Gastroesophageal sphincter (tissue), 4 donors: ENCODE measurements at regions not wholly inside any gene's neighbourhood (a gene's known extent, or its start where the extent isn't known, plus 50 kb on each side); places are given as distances from the start of the nearest gene placed in this dataset.
A peak's percentile ranks its signal among the peaks of the same experiment; 100 is the strongest.

Experiments used
- ATAC-seq: fragments of 150-250 bp; one replicate; pipeline ENCODE4 v1.9.1; 2016; ENCODE audit warnings: mild to moderate bottlenecking, moderate library complexity
- H3K27ac ChIP-seq, 4 donors: fragments of 200-600 bp; sonication (generic) in 3 of 4; 1 replicate in 3 of 4; 2 replicates in 1 of 4; pipeline ENCODE4 v1.5.1; 2016 to 2019
- H3K27me3 ChIP-seq: fragments of 200-600 bp; sonication (generic); one replicate; pipeline ENCODE4 v1.5.1; 2019
- H3K36me3 ChIP-seq, 2 donors: fragments of 200-600 bp; sonication (generic); one replicate each; pipeline ENCODE4 v1.5.1; 2019; ENCODE audit warnings: control low read depth in 1 of 2
- H3K4me1 ChIP-seq, 3 donors: fragments of 200-600 bp; sonication (generic); 1 replicate in 2 of 3; 2 replicates in 1 of 3; pipeline ENCODE4 v1.5.1; 2016 to 2019; ENCODE audit warnings: control low read depth in 2 of 3
- H3K4me3 ChIP-seq, 2 donors: fragments of 200-600 bp; sonication (generic); one replicate each; pipeline ENCODE4 v1.5.1; 2019; ENCODE audit warnings: mild to moderate bottlenecking in 1 of 2, moderate library complexity in 1 of 2
- H3K9me3 ChIP-seq, 3 donors: fragments of 200-600 bp; sonication (generic); one replicate each; pipeline ENCODE4 v1.5.1; 2017 to 2019; ENCODE audit warnings: control low read depth in 2 of 3
- CTCF ChIP-seq, 4 experiments: fragments of 200-600 bp in 2 of 4; fragments of 450-650 bp in 2 of 4; sonication (generic) in 1 of 4; IDR thresholded peaks; one replicate each; pipeline ENCODE4 v1.5.1; 2017 to 2019; ENCODE audit warnings: antibody characterized with exemption in 4 of 4, mild to moderate bottlenecking in 2 of 4, moderate library complexity in 2 of 4
- EP300 ChIP-seq: sonication (generic); formaldehyde crosslinking; IDR thresholded peaks from one replicate; pipeline ENCODE4 v1.6.1; 2017; ENCODE audit warnings: antibody characterized with exemption, mild to moderate bottlenecking
- POLR2A ChIP-seq, 2 donors: fragments of 450-650 bp; IDR thresholded peaks; one replicate each; pipeline ENCODE4 v1.6.1; 2017; ENCODE audit warnings: antibody characterized with exemption in 2 of 2, mild to moderate bottlenecking in 2 of 2, moderate library complexity in 1 of 2
- POLR2AphosphoS5 ChIP-seq: sonication (generic); formaldehyde crosslinking; IDR thresholded peaks from one replicate; pipeline ENCODE4 v1.6.1; 2017; ENCODE audit warnings: antibody characterized with exemption
- WGBS, 2 donors: methylation state at CpG; one replicate each; pipeline ENCODE4 v1.1.5; 2018; ENCODE audit warnings: low coverage in 1 of 2; 5-methylcytosine and 5-hydroxymethylcytosine counted together

GRCh38 chr9:107635803-107636174 is 146.2 kb upstream of the KLF4 start:
- H3K27ac ChIP-seq, result peak overlapping the region in 1 of 4 donors; percentile 99
- no peak for ATAC-seq
- H3K9me3 ChIP-seq, result no peaks in the 10 kb centered on the region
- WGBS, 2 donors, result 82 to 100% methylated on average over 1 to 6 of the region's 6 CpGs
- peaks cover 4 to 34% (median 7%) of the 10 kb centered on the region in 3 donors for H3K4me1 ChIP-seq
- TF ChIP-seq POLR2AphosphoS5 (no peak), POLR2A (IDR thresholded peaks at IDR 0.05) (no peak), EP300 (no peak), CTCF (IDR thresholded peaks at IDR 0.05) (no peak)
- no peaks in the 10 kb centered on the region for H3K36me3 ChIP-seq
- H3K4me3 ChIP-seq, result no peak overlapping the region
- H3K27me3 ChIP-seq, result no peaks in the 10 kb centered on the region

- TF ChIP-seq POLR2AphosphoS5 (no peak), EP300 (no peak), POLR2A (IDR thresholded peaks at IDR 0.05) (no peak), CTCF (IDR thresholded peaks at IDR 0.05) (no peak)
- H3K27me3 ChIP-seq, result no peaks in the 10 kb centered on the region
- H3K27ac ChIP-seq, result peak overlapping the region in 1 of 4 donors; percentile 99
- 65 to 70% methylated on average over 7 of the region's 7 CpGs for WGBS, 2 donors
- H3K4me1 ChIP-seq, result peaks cover 4 to 34% (median 7%) of the 10 kb centered on the region in 3 donors
- H3K36me3 ChIP-seq, result no peaks in the 10 kb centered on the region
- no peak overlapping the region for H3K4me3 ChIP-seq
- H3K9me3 ChIP-seq, result no peaks in the 10 kb centered on the region
- ATAC-seq, result no peak
These were observed 145.7 kb upstream of the KLF4 start for GRCh38 chr9:107635101-107635802.

- WGBS, 2 donors, result 52% methylated on average over 4 to 5 of the region's 5 CpGs
These were observed 143.8 kb upstream of the KLF4 start for GRCh38 chr9:107633406-107633805.

GRCh38 chr9:107632661-107633060 is 143.1 kb upstream of the KLF4 start:
- TF ChIP-seq EP300 (no peak), CTCF (IDR thresholded peaks at IDR 0.05) (no peak), POLR2A (IDR thresholded peaks at IDR 0.05) (no peak), POLR2AphosphoS5 (no peak)
- WGBS, 2 donors, result 75 to 100% methylated on average over 2 to 4 of the region's 4 CpGs
- ATAC-seq, result no peak
- Histone ChIP-seq H3K27ac (no peak overlapping the region), H3K4me1 (peaks cover 4 to 19% (median 7%) of the 10 kb centered on the region in 3 donors), H3K4me3 (no peak overlapping the region), H3K27me3 (no peaks in the 10 kb centered on the region), H3K36me3 (no peaks in the 10 kb centered on the region), H3K9me3 (no peaks in the 10 kb centered on the region)

More at GRCh38 chr9:107633406-107633805, 143.8 kb upstream of the KLF4 start:
- no peak for ATAC-seq
- Histone ChIP-seq H3K9me3 (no peaks in the 10 kb centered on the region), H3K27ac (peak overlapping the region in 2 of 4 donors; percentile 24 to 36), H3K36me3 (no peaks in the 10 kb centered on the region), H3K27me3 (no peaks in the 10 kb centered on the region), H3K4me3 (no peak overlapping the region), H3K4me1 (peaks cover 4 to 19% (median 7%) of the 10 kb centered on the region in 3 donors)
- TF ChIP-seq POLR2A (IDR thresholded peaks at IDR 0.05) (no peak), EP300 (no peak)

GRCh38 chr9:107632216-107632615 is 142.6 kb upstream of the KLF4 start:
- no peak for TF ChIP-seq EP300
- TF ChIP-seq POLR2AphosphoS5, result no peak
- TF ChIP-seq CTCF (IDR thresholded peaks at IDR 0.05), result no peak
- TF ChIP-seq POLR2A (IDR thresholded peaks at IDR 0.05), result no peak
- no peaks in the 10 kb centered on the region for H3K9me3 ChIP-seq
- no peaks in the 10 kb centered on the region for H3K27me3 ChIP-seq
- no peak overlapping the region for H3K27ac ChIP-seq
- WGBS, 2 donors, result 59% methylated on average over 6 of the region's 9 CpGs; no CpG with 5 or more reads in 1 of the 2 donors
- no peaks in the 10 kb centered on the region for H3K36me3 ChIP-seq
- H3K4me3 ChIP-seq, result no peak overlapping the region
- no peak for ATAC-seq
- H3K4me1 ChIP-seq, result peaks cover 4 to 15% (median 5%) of the 10 kb centered on the region in 3 donors
